Calu3 (cell line): ENCODE measurements at regions not wholly inside any gene's neighbourhood (a gene's known extent, or its start where the extent isn't known, plus 50 kb on each side); places are given as distances from the start of the nearest gene placed in this dataset.

ENCODE experiments used
- BruUV-seq: library from RNA; stranded (reverse); fragments of 400-500 nt; replicated peaks from 2 replicates; lab custom pipeline; 2021; lab: Mats Ljungman, UMichigan
- CTCF ChIA-PET: fragments of 300-600 bp; sonication (Branson Sonifier 250); formaldehyde crosslinking; loops from one replicate; lab custom pipeline; 2022; ENCODE audit warnings: antibody characterized with exemption; lab: Charles Lee
- DNase-seq: peaks from one replicate; pipeline ENCODE4 v3.0.0; 2022
- H3K27ac Mint-ChIP-seq: one replicate; pipeline ENCODE4 v1.8.0; 2022; ENCODE audit warnings: mixed read lengths; ENCODE audit not compliant: unreplicated experiment
- H3K27me3 Mint-ChIP-seq: one replicate; pipeline ENCODE4 v1.8.0; 2022; ENCODE audit warnings: mixed read lengths; ENCODE audit not compliant: unreplicated experiment
- H3K36me3 Mint-ChIP-seq: one replicate; pipeline ENCODE4 v1.8.0; 2022; ENCODE audit warnings: mild to moderate bottlenecking, moderate library complexity, mixed read lengths; ENCODE audit not compliant: insufficient read depth, unreplicated experiment
- H3K4me1 Mint-ChIP-seq: one replicate; pipeline ENCODE4 v1.8.0; 2022; ENCODE audit warnings: mild to moderate bottlenecking, low read depth, mixed read lengths; ENCODE audit not compliant: unreplicated experiment
- H3K4me3 Mint-ChIP-seq: one replicate; pipeline ENCODE4 v1.8.0; 2022; ENCODE audit warnings: mild to moderate bottlenecking, low read depth, moderate library complexity, mixed read lengths; ENCODE audit not compliant: unreplicated experiment
- H3K9me3 Mint-ChIP-seq: one replicate; pipeline ENCODE4 v1.8.0; 2022; ENCODE audit warnings: low read depth, mixed read lengths; ENCODE audit not compliant: unreplicated experiment
- CTCF ChIP-seq: fragments of 200-600 bp; IDR thresholded peaks from one replicate; pipeline ENCODE4 v1.8.0; 2022; ENCODE audit warnings: antibody characterized with exemption; ENCODE audit not compliant: unreplicated experiment
- intact Hi-C: fragments of 100-400 bp; cut with micrococcal nuclease; formaldehyde crosslinking; loops from one replicate; pipeline ENCODE4 v1.10.0; 2022; ENCODE audit not compliant: unreplicated experiment

- Mint-ChIP-seq H3K27ac (no peak overlapping the region), H3K4me1 (peaks cover 6% of the 10 kb centered on the region), H3K27me3 (peaks cover 56% of the 10 kb centered on the region), H3K36me3 (no peaks in the 10 kb centered on the region), H3K9me3 (no peaks in the 10 kb centered on the region), H3K4me3 (no peak overlapping the region)
- CTCF ChIA-PET: no interaction called here
- intact Hi-C loops: no loop called here
- DNase-seq: no peak
- BruUV-seq: no TSS peak
- TF ChIP-seq CTCF: no peak
Observed at GRCh38 chr18:8498905-8499304, 110.3 kb upstream of the RAB12 start.

DNA sequence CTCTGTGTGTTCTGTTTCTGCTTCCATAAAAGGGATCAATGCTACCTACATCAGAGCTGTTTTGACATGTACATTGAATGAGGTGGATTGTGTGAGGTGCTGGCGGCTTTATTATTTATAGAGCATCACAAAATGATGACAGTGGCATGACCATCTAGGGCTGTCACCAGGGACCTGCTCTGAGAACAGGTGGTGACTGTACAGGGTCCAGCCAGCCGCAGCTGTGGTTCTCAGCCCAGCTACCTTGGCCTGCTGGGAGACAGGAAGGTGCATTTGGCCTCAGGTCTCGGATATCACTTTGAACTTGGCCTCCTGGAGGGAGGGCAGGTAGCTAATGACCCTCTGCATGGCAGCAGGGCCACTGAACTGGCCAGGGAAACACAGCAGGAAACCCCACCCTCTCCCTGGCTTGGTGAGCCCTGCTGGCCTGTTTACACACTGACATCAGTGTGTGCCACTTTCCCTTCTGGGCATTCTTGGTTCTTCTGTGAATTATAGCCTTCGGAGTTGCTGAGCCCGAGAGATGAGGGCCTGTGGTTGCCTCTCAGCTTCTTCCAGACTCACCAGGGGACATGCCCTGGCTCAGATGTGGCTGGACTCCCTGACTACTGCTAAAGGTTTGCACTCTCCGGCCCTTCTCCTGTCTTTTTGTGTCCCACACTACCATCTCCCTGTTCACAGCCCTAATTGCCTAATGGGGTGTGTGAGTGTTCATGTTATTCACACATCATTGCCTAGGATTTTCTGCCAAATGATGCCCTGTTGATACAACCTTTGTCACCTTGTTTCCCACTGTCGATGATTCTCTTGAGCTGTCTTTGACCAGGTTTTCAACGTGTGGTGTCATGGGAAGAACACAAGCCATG lies 109.2 kb upstream of the RAB12 start:
- intact Hi-C loops: no loop called here
- TF ChIP-seq CTCF: no peak
- Mint-ChIP-seq H3K4me1 (peaks cover 6% of the 10 kb centered on the region), H3K27me3 (peaks cover 55% of the 10 kb centered on the region), H3K27ac (no peak overlapping the region), H3K4me3 (no peak overlapping the region), H3K9me3 (no peaks in the 10 kb centered on the region), H3K36me3 (no peaks in the 10 kb centered on the region)
- CTCF ChIA-PET: no interaction called here
- BruUV-seq: no TSS peak
- DNase-seq: peak; percentile 11

- CTCF ChIA-PET: no interaction called here
- Mint-ChIP-seq H3K4me1 (peaks cover 6% of the 10 kb centered on the region), H3K4me3 (no peak overlapping the region), H3K27me3 (peaks cover 55% of the 10 kb centered on the region), H3K36me3 (no peaks in the 10 kb centered on the region), H3K9me3 (no peaks in the 10 kb centered on the region), H3K27ac (no peak overlapping the region)
- DNase-seq: no peak
- TF ChIP-seq CTCF: no peak
- BruUV-seq: no TSS peak
- intact Hi-C loops: no loop called here
Observed at GRCh38 chr18:8501044-8501443, 108.2 kb upstream of the RAB12 start.

GRCh38 chr18:8503248-8503647 lies 106.0 kb upstream of the RAB12 start:
- H3K9me3 Mint-ChIP-seq: no peaks in the 10 kb centered on the region
- H3K4me3 Mint-ChIP-seq: no peak overlapping the region
- H3K4me1 Mint-ChIP-seq: peaks cover 6% of the 10 kb centered on the region
- intact Hi-C loops: no loop called here
- no TSS peak for BruUV-seq
- H3K27ac Mint-ChIP-seq: no peak overlapping the region
- no peak for TF ChIP-seq CTCF
- DNase-seq: no peak
- CTCF ChIA-PET: no interaction called here
- H3K36me3 Mint-ChIP-seq: no peaks in the 10 kb centered on the region
- peaks cover 64% of the 10 kb centered on the region for H3K27me3 Mint-ChIP-seq
